ENCODE measurements at regions not wholly inside any gene's neighbourhood (a gene's known extent, or its start where the extent isn't known, plus 50 kb on each side); places are given as distances from the start of the nearest gene placed in this dataset.

- DNase-seq (ENCODE audit: low spot score), result no peak
Observed at GRCh38 chr5:51908215-51908614, 525.0 kb downstream of the ISL1 start.

DNA sequence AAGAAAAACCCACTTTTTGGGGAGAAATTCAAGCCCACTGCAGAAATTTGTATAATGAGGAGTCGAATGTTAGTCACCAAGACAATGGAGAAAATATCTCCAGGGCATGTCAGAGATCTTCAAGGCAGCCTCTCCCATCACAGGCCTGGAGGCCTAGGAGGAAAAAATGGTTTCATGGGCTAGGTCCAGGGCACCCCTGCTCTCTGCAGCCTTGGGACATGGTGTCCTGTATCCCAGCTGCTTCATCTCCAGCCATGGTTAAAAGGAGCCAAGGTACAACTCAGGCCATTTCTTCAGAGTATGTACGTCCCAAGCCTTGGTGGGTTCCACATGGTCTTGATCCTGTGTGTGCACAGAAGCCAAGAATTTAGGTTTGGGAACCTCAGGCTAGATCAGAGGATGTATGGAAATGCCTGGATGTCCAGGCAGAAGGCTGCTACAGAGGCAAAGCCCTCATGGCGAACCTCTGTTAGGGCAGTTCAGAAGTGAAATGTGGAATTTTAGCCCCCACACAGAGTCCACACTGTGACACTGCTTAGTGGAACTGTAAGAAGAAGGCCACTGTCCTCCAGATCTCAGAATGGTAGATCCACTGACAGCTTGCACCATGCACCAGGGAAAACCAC lies 561.4 kb downstream of the ISL1 start:
- DNase-seq (ENCODE audit: low spot score), result no peak

- no peak for DNase-seq (ENCODE audit: low spot score)
Observed at GRCh38 chr5:51958473-51958872, 575.2 kb downstream of the ISL1 start.

- DNase-seq (ENCODE audit: low spot score), result peak; percentile 12
Observed at GRCh38 chr5:51960617-51961121, 577.4 kb downstream of the ISL1 start.

GRCh38 chr5:51961154-51961562 lies 577.9 kb downstream of the ISL1 start:
- no peak for DNase-seq (ENCODE audit: low spot score)

GRCh38 chr5:51968756-51969155 lies 585.5 kb downstream of the ISL1 start:
- DNase-seq (ENCODE audit: low spot score), result no peak

DNA sequence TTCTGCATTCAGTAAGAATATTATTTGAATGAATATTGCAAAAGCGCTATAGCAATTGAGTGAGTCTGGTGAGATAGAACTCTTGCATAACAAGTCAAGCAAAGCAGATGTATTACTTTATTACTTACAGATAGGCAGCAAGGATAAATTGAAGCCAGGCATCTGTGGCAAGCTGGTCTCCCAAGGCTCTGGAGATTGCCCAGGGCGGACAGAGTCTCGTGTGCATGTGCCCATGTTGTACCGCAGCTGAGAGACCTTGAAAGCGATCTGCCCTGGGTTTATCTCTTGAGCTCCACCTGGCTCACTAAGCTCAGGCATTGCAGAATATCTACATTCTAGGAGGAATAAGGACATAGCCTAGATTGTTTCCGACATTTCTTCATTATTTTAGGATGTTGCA lies 591.6 kb downstream of the ISL1 start:
- DNase-seq (ENCODE audit: low spot score), result no peak

GRCh38 chr5:51977014-51977413 lies 593.8 kb downstream of the ISL1 start:
- DNase-seq (ENCODE audit: low spot score), result no peak

GRCh38 chr5:51983161-51983560 lies 599.9 kb downstream of the ISL1 start:
- DNase-seq (ENCODE audit: low spot score), result no peak

DNA sequence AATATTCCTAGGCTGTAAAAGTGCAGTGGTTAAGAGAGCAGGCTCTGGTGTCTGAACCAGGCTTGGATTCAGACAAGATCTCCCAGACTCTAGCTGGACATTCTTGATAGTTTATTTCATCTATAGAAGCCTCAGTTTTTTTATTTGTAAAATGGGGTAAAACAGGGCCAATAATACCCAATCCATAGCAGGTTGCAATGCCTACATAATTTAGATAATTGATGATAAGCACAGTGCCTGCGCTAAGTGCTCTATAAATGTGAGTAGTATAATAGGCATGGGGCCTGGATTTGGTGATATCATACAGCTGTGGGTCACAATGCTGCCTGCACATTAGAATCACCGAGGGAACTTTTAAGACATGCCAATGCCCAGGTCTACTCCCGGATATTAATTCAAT lies 603.5 kb downstream of the ISL1 start:
- no peak for DNase-seq (ENCODE audit: low spot score)

- no peak for DNase-seq (ENCODE audit: low spot score)
Observed at GRCh38 chr5:51987239-51987638, 604.0 kb downstream of the ISL1 start.

DNA sequence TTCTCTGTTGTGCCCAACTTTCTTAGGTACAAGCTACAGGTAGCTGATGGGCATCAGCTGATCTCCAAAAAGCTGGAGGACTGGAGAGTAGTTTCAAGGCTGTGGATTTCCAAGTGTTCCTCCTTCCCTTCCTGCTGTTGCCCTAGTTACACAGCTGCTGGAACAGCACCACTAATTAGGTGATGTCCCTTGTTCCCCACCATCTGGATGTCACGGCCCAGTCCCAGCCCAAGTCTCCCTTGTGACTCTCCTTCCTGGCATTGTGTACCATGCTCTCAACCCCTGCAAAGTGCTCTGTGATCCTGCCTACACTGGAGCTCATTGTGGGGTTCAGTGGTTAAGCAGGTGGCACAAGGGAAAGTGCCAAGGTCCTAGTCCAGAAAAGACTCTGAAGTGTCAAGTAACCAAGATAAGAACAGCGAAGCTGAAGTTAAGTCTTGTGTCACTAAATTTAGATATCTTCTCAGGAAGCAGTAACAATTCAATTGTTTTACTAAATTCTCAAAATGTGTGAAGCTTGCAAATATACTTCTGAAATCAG lies 604.5 kb downstream of the ISL1 start:
- no peak for DNase-seq (ENCODE audit: low spot score)

DNA sequence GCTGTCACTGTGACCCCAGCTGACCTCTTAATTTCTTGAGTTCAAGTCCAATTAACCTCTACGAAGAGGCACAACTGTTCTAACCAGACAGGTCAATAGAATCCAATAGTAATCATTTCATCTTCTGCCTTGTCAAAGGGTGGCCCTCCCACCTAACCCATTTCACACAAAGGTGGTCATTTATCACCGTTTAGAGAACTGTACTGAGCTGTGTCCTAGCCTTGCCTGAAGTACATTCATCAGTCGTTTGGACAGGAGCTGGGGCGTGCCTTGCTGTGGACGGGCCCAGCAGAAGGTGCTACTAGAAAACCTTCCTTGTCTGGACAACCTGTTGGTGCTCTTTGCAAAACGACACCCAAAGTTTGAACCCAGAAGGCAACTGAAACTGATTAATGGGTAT lies 605.4 kb downstream of the ISL1 start:
- DNase-seq (ENCODE audit: low spot score), result no peak

GRCh38 chr5:51990241-51990640 lies 607.0 kb downstream of the ISL1 start:
- DNase-seq (ENCODE audit: low spot score), result no peak

GRCh38 chr5:51990661-51991180 lies 607.5 kb downstream of the ISL1 start:
- DNase-seq (ENCODE audit: low spot score), result no peak

- DNase-seq (ENCODE audit: low spot score), result no peak
Observed at GRCh38 chr5:51991940-51992339, 608.7 kb downstream of the ISL1 start.

GRCh38 chr5:51995773-51996306 lies 612.6 kb downstream of the ISL1 start:
- DNase-seq (ENCODE audit: low spot score), result no peak

GRCh38 chr5:51996356-51996861 lies 613.2 kb downstream of the ISL1 start:
- no peak for DNase-seq (ENCODE audit: low spot score)

DNA sequence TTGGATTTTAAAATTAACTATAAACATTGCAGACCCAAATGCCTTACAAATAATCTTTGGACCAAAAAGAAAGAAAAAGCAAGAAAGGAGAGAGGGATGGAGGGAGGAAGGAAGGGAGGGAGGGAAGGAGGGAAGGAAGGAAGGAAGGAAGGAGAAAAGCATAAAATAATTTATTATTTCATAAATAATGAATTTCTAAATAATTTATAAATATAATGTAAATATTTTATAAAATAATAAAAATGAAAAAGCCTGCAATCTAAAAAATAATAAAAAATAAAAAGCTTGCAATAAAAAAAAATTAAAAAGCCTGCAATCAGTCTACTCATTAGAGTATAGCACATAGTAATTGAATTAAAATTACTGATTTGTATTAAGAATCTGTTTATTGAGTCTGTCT lies 614.3 kb downstream of the ISL1 start:
- DNase-seq (ENCODE audit: low spot score), result no peak

- no peak for DNase-seq (ENCODE audit: low spot score)
Observed at GRCh38 chr5:51997949-51998348, 614.7 kb downstream of the ISL1 start.

DNA sequence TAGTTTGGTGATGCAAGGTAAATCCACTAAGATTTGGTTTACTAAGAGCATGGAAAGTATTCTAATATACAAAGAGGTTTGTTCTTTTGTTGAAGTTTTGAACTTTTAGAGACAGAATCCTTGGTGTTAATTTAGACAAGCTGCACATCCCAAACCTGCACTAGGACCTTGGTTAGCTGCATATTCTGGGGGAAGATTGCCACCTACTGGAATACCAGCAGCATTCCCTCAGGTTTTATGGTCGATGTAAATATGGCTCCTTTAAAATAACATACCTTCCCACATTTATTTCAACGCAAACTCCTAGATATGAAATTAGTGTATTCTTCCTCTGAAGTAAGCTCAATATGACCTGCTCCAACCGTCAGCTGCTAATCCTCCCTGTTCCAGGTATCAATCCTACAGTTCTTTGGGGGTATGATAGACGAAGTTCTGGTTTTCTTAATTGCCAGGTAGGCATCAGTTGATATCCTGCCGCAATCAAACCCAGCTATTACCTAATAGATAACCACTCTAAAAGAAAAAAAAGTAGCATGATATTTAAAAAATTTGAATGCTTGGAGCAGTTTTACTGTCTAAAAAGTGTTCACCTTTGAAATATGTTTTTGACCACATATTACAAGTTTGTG lies 624.1 kb downstream of the ISL1 start:
- peak; percentile 29 for DNase-seq (ENCODE audit: low spot score)

GRCh38 chr5:52010454-52010853 lies 627.2 kb downstream of the ISL1 start:
- no peak for DNase-seq (ENCODE audit: low spot score)

DNA sequence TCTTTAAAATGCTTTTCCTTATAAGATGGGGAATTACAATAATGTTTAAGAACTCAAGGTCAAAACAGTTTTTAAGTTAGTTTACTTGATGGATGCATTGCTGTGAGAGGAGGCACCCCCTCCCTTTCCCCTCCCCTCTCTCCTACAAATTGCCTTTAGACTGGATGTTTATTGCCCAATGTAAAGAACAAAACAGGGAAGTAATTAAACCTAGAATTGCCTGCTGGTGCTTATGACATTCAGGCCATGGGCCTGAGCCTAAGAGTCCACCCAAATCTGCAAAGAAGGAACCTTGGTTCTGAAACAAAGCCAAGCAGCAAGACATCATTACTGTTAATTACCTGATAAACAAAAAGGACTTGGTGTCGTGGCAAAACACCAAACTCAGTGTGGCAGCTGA lies 630.3 kb downstream of the ISL1 start:
- DNase-seq (ENCODE audit: low spot score), result no peak

All from cerebellar cortex (tissue), 1 donor.